HUES6 (cell line): ENCODE measurements at regions not wholly inside any gene's neighbourhood (a gene's known extent, or its start where the extent isn't known, plus 50 kb on each side); places are given as distances from the start of the nearest gene placed in this dataset.

ENCODE experiments used
- H3K27ac ChIP-seq: 2 replicates; pipeline ENCODE4 v1.7.0; 2013; ENCODE audit warnings: low read depth, mild to moderate bottlenecking, low read length, inconsistent platforms
- H3K27me3 ChIP-seq: 2 replicates; pipeline ENCODE4 v1.6.1; 2013; ENCODE audit warnings: low read length; ENCODE audit not compliant: control insufficient read depth, insufficient read depth
- H3K36me3 ChIP-seq: 2 replicates; pipeline ENCODE4 v1.6.1; 2013; ENCODE audit warnings: low read length; ENCODE audit not compliant: control insufficient read depth, insufficient read depth
- H3K4me1 ChIP-seq: 2 replicates; pipeline ENCODE4 v1.6.1; 2013; ENCODE audit warnings: low read length; ENCODE audit not compliant: control insufficient read depth, insufficient read depth
- H3K4me3 ChIP-seq: 2 replicates; pipeline ENCODE4 v1.5.1; 2013; ENCODE audit warnings: low read depth, low read length
- H3K9ac ChIP-seq: one replicate; pipeline ENCODE4 v1.6.1; 2013; ENCODE audit warnings: mild to moderate bottlenecking, low read length
- H3K9me3 ChIP-seq: 2 replicates; pipeline ENCODE4 v1.6.1; 2013; ENCODE audit warnings: low read depth, low read length; ENCODE audit not compliant: control insufficient read depth, insufficient read depth

DNA sequence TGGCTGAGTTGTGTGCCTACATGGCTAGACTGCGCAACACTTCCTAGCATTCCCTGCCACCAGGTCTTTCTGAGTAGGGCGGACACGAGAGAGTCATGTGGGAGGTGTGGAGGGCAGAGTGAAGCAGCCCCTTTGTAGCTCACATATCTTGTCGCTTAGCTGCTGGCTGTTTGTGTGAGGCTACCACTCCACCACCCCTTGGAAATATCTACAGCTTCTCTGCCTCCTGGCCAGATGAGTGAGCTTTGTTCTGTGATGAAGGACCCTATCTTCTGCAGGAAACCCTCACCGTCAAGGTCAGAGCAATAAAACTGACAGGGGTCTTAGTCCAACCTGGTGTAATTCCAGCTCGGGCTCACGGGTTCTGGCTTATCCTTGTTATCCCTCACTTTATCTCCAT lies 232.1 kb upstream of the ASIC2 start:
- Histone ChIP-seq H3K27me3 (no peaks in the 10 kb centered on the region), H3K36me3 (no peaks in the 10 kb centered on the region), H3K4me1 (no peaks in the 10 kb centered on the region), H3K4me3 (no peak overlapping the region), H3K9ac (no peak overlapping the region), H3K9me3 (peaks cover 13% of the 10 kb centered on the region), H3K27ac (no peak overlapping the region)

DNA sequence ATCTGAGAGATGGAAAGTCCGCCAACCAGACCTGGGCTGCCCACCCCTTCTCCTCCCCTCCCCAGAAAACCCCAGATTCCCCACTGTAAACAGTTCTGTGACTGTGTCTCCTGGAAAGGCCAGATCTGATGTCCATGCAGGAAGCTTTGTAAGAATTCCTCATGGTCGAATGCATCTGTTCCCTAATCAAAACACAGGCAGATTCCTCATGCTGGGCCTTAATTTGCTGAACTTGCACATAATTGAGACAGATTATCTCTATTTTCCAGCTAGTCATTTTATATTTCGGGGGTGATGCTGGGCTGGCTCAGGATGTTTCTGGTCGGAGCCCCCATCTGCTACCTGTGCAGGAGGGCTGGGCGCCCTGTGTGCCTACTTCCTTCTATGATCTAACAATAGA lies 233.6 kb upstream of the ASIC2 start:
- H3K9ac ChIP-seq = no peak overlapping the region
- no peak overlapping the region for H3K4me3 ChIP-seq
- H3K9me3 ChIP-seq = peaks cover 13% of the 10 kb centered on the region
- no peaks in the 10 kb centered on the region for H3K4me1 ChIP-seq
- H3K27ac ChIP-seq = no peak overlapping the region
- no peaks in the 10 kb centered on the region for H3K36me3 ChIP-seq
- no peaks in the 10 kb centered on the region for H3K27me3 ChIP-seq

DNA sequence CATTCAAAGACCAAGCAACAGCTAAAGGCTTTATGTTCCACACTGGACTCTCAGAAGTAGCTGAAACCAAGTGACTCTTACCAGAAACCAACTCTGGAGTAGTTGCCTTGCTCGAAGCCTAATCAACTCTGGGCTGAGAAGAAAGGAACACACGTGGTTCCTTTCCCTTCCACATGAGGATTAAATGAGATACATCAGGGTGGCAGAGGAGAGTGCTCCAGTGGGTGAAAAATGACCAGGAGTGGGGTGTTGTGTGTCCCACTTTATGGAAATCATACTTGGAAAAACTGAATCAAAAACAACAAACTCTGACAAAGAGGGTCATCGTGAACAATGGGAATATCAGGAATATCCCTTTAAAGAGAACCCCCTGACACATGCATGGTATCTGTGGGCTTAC lies 234.2 kb upstream of the ASIC2 start:
- no peaks in the 10 kb centered on the region for H3K4me1 ChIP-seq
- no peaks in the 10 kb centered on the region for H3K27me3 ChIP-seq
- no peaks in the 10 kb centered on the region for H3K36me3 ChIP-seq
- peaks cover 13% of the 10 kb centered on the region for H3K9me3 ChIP-seq
- H3K4me3 ChIP-seq = no peak overlapping the region
- no peak overlapping the region for H3K27ac ChIP-seq
- no peak overlapping the region for H3K9ac ChIP-seq

DNA sequence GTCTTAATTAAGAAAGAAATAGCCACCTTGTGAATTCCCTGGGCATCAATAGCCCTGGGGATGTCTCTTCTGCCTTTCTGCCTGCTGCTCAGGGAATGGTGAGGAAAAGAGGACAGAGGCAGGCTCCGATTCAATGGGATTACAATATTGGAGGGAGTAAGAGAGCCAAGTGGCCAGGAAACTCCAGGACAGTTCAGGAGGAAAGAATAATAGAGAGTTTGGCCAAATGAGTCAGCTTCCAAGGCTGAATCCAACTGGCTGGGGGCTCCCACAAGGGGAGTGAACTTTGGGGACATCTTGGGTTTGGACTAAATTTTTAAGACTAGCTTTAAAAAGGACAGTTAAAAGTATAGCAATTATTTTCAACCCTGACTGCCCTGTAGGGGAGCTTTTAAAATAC lies 235.8 kb upstream of the ASIC2 start:
- no peaks in the 10 kb centered on the region for H3K4me1 ChIP-seq
- no peak overlapping the region for H3K4me3 ChIP-seq
- H3K27me3 ChIP-seq = no peaks in the 10 kb centered on the region
- no peak overlapping the region for H3K9ac ChIP-seq
- no peak overlapping the region for H3K27ac ChIP-seq
- no peaks in the 10 kb centered on the region for H3K36me3 ChIP-seq
- peaks cover 13% of the 10 kb centered on the region for H3K9me3 ChIP-seq

DNA sequence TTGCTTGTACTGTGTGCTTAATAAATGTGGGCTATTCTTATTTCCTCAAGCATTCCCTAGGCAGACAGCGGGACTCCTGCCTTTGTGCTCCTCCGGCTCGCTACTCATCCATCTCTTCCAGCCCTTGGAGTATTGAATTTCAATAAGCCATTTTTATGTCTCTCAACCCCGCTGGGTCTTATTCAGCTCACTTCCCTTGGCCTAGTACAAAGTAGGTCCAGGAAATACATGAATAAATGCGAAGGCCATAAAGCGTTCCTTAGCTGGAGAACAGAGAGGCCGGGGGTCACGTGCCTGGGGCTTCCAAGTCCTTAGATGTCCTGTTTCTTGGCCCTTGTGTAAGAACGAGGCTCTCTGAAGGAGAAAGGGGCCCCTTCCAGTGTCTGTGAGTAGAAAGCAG lies 236.7 kb upstream of the ASIC2 start:
- no peaks in the 10 kb centered on the region for H3K4me1 ChIP-seq
- H3K36me3 ChIP-seq = no peaks in the 10 kb centered on the region
- no peaks in the 10 kb centered on the region for H3K27me3 ChIP-seq
- no peak overlapping the region for H3K4me3 ChIP-seq
- H3K9me3 ChIP-seq = peaks cover 13% of the 10 kb centered on the region
- no peak overlapping the region for H3K9ac ChIP-seq
- no peak overlapping the region for H3K27ac ChIP-seq

DNA sequence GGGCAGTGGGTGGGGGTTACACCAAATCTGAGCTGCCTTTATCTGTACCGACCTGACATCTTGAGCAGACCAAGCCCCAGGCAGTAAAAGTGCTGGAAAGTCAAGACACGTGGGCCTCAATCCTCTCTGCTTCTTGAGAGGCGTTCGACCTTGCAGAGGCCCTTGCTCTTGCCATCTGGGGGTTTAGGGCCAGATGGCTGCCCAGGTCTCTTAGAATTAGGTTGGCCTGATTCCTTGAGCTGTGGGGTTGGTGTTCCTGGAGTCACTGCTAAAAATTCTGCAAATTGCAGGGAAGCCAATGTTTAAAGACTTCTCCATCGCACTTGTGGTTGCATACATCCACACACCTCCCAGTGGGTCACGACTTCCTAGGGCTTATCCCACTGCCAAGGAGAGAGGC lies 238.2 kb upstream of the ASIC2 start:
- H3K4me3 ChIP-seq = no peak overlapping the region
- H3K4me1 ChIP-seq = no peaks in the 10 kb centered on the region
- no peaks in the 10 kb centered on the region for H3K27me3 ChIP-seq
- peaks cover 13% of the 10 kb centered on the region for H3K9me3 ChIP-seq
- no peaks in the 10 kb centered on the region for H3K36me3 ChIP-seq
- no peak overlapping the region for H3K9ac ChIP-seq
- no peak overlapping the region for H3K27ac ChIP-seq

DNA sequence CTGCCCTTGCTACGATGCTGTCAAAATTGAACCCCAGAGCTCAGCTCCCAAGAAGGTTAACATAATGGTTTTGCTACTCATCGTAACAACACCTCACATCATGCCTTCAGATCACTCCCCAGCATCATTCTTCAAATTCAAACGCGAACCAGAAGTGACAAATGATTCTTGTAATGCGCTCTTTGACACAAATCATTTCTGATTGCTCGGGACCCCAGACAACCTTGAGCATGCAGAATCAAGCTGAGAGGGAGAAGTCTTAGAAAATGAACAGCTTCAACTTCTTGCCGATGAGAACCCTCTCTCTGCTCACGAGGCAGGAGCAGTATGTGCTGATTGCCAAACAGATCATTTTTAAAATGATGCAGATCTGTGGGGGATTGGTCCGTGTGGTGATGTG lies 241.0 kb upstream of the ASIC2 start:
- no peak overlapping the region for H3K9ac ChIP-seq
- H3K4me3 ChIP-seq = no peak overlapping the region
- 0 out of 2 replicates have a peak, but pooled peaks cover 2% of the 10 kb centered on the region for H3K27me3 ChIP-seq
- no peak overlapping the region for H3K27ac ChIP-seq
- no peaks in the 10 kb centered on the region for H3K36me3 ChIP-seq
- H3K9me3 ChIP-seq = no peaks in the 10 kb centered on the region
- no peaks in the 10 kb centered on the region for H3K4me1 ChIP-seq

DNA sequence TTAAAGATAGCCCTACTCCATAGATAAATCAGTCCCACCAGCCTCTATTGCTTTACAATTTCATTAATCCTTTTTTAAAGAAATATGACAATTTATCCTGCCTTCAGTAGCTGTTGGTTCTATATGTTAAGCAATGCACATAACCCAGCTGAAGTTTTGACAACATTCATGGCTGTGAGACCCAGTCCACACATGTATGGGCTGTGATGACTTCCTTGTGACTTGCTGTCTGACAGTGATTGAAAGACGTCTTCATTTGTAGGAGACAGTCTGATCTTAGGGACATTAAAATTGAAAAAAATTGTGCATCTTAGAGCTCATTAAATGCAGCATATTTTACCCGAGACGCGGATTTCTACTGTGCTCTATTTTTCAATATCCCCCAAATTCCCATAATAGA lies 252.0 kb upstream of the ASIC2 start:
- Histone ChIP-seq H3K4me3 (no peak overlapping the region), H3K9ac (no peak overlapping the region), H3K9me3 (no peaks in the 10 kb centered on the region; the same call in 1 of the 2 replicates), H3K36me3 (no peaks in the 10 kb centered on the region), H3K4me1 (no peaks in the 10 kb centered on the region), H3K27ac (no peak overlapping the region), H3K27me3 (peaks cover 10% of the 10 kb centered on the region; the same call in 1 of the 2 replicates)

DNA sequence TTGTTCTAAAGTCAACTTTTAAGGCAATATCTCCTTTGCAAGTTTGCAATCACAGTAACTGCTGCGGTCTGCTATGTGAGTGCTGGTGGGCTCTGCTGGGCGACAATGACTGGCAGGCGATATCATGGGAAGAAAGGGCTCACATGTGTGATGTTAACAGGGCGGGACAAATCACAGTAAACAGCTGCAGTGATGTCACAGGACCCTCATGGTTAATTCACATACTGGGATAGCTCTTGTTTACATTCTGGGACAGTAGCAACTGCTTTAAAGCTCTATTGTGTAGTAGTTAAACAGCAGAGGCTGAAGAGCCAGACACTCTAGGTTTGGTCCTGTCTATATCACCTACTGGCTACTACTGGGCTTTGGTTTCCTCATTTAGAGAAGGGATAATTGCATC lies 257.2 kb upstream of the ASIC2 start:
- no peak overlapping the region for H3K27ac ChIP-seq
- no peak overlapping the region for H3K9ac ChIP-seq
- H3K27me3 ChIP-seq = peaks cover 10% of the 10 kb centered on the region; the same call in 1 of the 2 replicates
- H3K9me3 ChIP-seq = no peaks in the 10 kb centered on the region
- no peaks in the 10 kb centered on the region for H3K36me3 ChIP-seq
- H3K4me1 ChIP-seq = peaks cover 3% of the 10 kb centered on the region
- H3K4me3 ChIP-seq = no peak overlapping the region

DNA sequence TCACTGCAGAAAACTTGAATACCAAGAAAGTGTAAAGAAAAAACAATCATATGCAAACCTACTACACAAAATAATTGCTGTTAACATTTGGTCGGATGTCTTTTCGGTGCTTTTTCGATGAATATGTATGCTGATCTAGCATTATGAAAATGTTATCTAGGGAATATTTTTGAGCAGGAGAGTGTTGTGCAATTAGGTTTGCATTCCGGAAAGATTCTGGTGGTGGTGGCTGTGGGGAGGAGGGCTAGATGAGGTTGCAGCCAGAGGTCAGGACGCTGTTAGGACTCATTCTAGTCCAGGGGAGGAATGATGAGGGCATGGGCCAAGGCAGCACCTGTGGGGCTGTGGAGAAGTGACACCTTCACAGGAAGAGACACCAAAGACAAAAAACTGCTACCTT lies 258.0 kb upstream of the ASIC2 start:
- Histone ChIP-seq H3K4me3 (no peak overlapping the region), H3K9me3 (no peaks in the 10 kb centered on the region), H3K9ac (no peak overlapping the region), H3K27me3 (peaks cover 10% of the 10 kb centered on the region; the same call in 1 of the 2 replicates), H3K4me1 (peaks cover 3% of the 10 kb centered on the region), H3K27ac (no peak overlapping the region), H3K36me3 (no peaks in the 10 kb centered on the region)

DNA sequence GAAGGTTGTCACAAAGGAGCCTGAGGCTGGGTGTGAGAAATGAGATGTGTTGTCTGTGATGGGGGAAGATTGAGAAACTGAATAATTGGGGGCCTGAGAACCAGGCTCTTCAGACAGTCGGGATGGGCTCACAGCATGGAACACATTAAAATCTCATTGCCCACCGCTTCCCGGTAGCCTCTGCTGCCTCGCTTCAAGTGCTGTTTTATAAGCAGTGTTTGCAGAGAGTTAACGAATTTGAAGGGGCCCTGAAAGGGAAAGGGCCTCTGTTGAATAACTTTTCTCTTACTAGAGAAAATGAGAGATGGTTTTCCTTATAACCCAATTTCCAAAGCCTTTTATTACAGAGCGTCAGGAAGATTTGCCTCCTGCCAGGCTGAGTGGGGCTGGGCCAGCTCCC lies 258.8 kb upstream of the ASIC2 start:
- H3K9ac ChIP-seq = no peak overlapping the region
- H3K27me3 ChIP-seq = peaks cover 10% of the 10 kb centered on the region; the same call in 1 of the 2 replicates
- H3K4me1 ChIP-seq = peaks cover 3% of the 10 kb centered on the region
- H3K36me3 ChIP-seq = no peaks in the 10 kb centered on the region
- no peak overlapping the region for H3K27ac ChIP-seq
- no peaks in the 10 kb centered on the region for H3K9me3 ChIP-seq
- H3K4me3 ChIP-seq = no peak overlapping the region

DNA sequence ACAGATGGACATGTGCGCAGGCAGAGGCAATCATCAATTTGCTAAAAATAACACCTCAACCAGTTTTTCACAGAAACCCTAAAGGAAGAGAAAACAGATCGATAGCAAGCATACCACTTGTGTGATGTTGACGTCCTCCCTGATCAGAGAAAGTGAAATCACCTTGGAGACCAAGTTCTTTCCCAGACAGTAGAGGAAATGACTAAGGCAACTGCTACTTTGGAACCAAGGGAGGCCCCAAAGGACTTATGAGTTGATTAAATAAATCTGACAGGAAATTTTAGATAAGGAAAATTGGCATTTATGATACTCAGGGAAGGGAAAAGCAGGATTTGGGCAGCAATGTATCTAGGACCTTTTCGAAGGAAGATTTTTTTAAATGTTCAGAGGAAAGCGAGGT lies 267.1 kb upstream of the ASIC2 start:
- H3K9me3 ChIP-seq = peaks cover 8% of the 10 kb centered on the region
- no peaks in the 10 kb centered on the region; the same call in 1 of the 2 replicates for H3K27me3 ChIP-seq
- H3K9ac ChIP-seq = no peak overlapping the region
- no peaks in the 10 kb centered on the region for H3K4me1 ChIP-seq
- no peak overlapping the region for H3K27ac ChIP-seq
- H3K4me3 ChIP-seq = no peak overlapping the region
- H3K36me3 ChIP-seq = no peaks in the 10 kb centered on the region
